GM18870 (cell line): ENCODE measurements at regions not wholly inside any gene's neighbourhood (a gene's known extent, or its start where the extent isn't known, plus 50 kb on each side); places are given as distances from the start of the nearest gene placed in this dataset.
"Not testable (repeated sequence)": the region's sequence is repeated elsewhere in the genome, so short reads cannot be mapped to it uniquely, and the experiment has no call there.

Experiments
- ATAC-seq: cut with Tn5 transposase; IDR thresholded peaks from one replicate; pipeline ENCODE4 v1.9.1; 2021; ENCODE audit warnings: moderate library complexity; ENCODE audit not compliant: unreplicated experiment

DNA sequence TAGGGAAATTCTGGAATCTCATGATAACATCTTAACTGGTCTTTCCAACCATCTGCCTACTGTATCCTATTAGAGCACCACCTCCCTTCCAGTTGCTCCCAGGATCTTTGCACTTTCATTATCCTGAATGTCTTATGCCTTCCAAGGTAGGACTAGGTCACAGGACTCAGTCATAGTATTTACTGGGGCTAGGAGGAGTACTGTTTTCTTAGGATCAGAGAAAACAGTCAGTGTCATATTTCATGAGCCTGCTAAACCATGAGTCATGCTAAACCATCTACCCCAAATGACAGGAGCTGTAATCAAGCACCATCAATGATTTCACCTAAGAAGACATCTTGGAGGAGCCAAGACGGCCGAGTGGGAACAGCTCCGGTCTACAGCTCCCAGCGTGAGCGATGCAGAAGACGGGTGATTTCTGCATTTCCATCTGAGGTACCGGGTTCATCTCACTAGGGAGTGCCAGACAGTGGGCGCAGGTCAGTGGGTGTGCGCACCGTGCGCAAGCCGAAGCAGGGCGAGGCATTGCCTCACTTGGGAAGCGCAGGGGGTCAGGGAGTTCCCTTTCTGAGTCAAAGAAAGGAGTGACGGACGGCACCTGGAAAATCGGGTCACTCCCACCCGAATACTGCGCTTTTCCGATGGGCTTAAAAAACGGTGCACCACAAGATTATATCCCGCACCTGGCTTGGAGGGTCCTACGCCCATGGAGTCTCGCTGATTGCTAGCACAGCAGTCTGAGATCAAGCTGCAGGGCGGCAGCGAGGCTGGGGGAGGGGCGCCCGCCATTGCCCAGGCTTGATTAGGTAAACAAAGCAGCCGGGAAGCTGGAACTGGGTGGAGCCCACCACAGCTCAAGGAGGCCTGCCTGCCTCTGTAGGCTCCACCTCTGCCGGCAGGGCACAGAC, 1439.2 kb upstream of the ACVR2A start:
- not testable (repeated sequence) for ATAC-seq

DNA sequence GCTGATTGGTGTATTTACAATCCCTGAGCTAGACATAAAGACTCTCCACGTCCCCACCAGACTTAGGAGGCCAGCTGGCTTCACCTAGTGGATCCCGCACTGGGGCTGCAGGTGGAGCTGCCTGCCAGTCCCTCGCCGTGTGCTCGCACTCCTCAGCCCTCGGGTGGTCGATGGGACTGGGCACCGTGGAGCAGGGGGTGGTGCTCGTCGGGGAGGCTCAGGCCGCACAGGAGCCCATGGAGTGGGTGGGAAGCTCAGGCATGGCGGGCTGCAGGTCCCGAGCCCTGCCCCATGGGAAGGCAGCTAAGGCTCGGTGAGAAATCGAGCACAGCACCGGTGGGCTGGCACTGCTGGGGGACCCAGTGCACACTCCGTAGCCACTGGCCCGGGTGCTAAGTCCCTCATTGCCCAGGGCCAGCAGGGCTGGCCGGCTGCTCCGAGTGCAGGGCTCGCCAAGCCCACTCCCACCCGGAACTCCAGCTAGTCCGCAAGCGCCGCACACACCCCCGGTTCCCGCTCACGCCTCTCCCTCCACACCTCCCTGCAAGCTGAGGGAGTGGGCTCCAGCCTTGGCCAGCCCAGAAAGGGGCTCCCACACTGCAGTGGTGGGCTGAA, 1441.2 kb upstream of the ACVR2A start:
- not testable (repeated sequence) for ATAC-seq

DNA sequence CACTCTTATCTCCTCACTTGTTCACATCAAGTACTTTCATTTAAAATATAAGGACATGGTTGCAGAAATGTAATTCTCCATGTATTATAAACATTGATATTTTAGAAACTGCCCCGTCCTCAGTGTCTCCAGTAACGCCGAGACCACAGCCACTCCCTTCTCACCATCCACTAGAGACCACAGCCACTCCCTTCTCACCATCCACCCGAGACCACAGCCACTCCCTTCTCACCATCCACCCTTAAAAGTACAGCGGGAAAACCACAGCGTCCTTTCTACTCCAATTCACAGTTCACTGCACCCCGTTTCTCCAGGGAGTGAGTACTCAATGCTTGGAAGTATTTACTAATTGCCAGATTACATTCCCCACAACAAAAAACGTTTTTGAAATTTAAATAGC, 1452.2 kb upstream of the ACVR2A start:
- no peak for ATAC-seq

DNA sequence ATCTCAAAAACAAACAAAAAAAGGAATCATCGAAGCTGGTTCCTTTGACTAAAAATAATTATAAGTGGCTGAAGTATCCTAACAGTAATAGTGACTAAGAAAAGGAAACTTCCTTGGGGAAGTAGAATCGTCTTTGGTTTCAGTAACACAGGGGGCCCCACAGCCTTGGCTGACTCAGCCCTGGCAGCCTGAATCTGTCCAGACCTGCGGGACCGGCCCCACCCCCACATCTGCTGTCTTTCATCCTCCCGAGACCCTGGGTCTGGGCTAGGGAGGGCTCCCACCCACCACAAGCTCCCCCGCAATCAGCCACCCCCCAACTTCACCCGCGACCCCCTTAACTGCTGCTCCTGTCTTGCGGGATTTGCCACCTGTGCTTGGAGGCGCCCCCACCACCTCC, 1452.6 kb upstream of the ACVR2A start:
- ATAC-seq = no peak

DNA sequence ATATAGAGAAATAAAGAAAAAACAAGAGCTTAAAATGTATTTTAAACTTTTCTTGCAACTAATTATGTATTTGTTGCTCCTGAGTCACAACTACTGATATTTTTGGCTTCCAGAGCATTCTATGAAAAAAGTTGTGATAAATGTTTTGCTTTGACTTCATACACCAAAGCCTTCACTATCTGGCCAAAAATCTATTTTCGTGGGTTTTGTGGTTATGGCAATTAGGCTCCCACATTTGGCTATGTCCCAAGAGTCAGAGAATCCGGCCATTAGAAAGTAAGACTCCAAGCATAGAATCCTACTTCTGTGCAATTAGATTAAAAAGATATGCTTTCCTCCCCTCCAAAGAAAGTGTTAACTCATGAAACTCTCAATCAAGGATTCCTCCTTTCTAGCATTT, 1456.1 kb upstream of the ACVR2A start:
- no peak for ATAC-seq

DNA sequence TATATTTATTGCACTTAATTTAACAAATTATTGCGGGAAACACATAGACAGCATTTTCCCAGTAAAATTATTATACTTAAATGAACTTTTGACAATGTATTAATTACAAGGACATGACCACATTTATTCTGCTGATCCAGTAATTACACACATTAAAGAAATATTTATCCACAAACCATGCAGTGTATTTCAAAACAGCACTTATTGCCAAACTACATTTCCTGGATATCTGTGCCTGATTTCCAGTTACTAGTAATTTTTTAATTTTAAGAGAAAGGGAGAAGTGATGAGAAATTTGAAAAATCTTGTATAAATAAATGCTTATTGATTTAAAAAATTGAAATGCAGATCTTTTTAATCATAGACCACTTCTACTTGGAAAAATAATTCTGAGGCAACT, 1458.7 kb upstream of the ACVR2A start:
- no peak for ATAC-seq

DNA sequence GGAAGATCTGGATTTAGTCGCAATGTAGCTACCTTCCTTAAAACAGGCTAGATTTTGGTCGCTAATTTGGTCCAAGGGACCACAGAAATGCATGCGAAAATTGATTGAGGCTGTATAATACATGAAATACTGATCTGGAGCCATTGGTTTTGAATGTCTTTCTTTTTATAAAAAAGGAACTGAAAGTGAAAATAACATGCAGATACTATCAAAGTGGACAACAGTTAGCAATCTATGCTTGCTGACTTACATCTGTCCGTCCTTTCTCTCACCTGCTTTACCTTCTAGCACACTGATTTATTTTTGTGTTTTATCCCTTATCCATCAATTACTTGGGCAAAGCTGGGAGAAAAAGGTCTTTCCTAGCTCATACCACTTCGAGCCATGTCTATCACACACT, 1459.8 kb upstream of the ACVR2A start:
- ATAC-seq = peak; percentile 62

DNA sequence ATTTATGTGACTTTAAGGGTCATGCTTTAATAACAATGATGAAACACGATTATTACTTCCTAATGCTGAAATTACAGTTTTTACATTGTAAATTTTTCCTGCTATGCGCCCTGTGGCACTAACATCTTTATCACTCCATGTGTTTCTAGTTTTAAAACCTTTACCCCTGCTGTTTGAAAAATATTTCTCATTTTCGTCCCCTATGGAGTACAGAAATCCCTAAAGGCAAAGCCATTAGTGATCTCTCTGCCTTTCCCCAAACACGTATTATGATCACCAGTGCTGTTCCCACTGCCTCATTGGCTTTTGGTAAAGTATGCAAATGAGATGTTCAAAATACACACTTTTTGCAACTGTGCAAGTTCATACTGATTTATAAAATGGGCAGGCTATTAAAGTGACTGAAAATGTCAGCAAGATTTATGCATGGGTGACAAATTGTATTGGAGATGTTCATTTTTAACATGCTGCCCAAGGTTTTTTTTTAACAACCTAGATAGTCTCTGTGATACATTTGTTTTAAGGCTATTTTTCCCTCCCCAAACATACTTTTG, 1468.2 kb upstream of the ACVR2A start:
- ATAC-seq = no peak

DNA sequence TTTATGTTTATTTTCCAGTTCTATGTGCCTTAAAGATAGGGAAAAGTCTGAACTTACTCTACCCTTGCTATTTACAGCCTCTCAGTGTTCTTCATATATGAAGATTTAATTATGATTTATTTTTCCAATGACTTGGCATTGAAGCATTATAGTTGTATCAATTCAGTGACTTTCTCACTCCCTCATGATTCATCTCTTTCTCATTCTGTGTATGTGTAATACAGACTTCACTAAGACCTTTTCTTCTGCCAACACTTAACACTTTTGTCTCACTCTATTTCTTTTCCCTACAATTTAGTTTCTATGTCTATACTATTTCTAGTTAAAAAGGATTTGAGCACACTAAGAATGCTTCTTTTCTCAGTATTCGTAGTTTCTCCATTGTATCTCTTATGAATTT, 1470.3 kb upstream of the ACVR2A start:
- no peak for ATAC-seq

DNA sequence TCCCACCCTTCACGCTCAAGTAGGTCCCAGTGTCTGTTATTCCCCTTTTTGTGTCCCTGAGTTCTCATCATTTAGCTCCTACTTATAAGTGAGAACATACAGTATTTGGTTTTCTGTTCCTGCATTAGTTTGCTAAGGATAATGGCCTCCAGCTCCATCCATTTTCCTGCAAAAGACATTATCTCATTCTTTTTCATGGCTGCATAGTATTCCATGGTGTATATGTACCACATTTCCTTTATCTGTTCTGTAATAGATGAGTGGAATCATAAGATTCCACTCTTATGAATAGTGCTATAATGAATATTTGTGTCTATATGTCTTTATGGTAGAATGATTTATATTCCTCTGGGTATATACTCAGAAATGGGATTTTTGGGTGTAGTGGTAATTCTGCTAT, 1473.5 kb upstream of the ACVR2A start:
- not testable (repeated sequence) for ATAC-seq

DNA sequence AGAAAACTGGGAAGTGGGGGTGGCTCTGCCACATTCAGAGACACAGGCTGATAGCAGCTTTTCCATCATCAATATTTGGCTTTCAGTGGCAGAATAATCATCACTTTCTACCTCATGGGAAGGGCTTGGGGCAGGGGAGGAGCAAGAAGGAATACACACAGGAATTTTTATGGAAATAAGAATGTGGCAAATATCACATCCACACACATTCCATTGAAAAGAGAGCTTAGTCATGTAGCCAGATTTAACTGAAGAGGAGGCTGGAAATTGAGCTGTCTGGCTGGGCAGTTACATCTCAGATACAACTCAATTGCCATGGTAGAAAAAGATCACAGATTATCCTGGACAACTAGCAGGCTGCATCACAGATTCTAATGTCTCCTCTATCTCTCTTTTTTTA, 1474.0 kb upstream of the ACVR2A start:
- ATAC-seq = no peak

DNA sequence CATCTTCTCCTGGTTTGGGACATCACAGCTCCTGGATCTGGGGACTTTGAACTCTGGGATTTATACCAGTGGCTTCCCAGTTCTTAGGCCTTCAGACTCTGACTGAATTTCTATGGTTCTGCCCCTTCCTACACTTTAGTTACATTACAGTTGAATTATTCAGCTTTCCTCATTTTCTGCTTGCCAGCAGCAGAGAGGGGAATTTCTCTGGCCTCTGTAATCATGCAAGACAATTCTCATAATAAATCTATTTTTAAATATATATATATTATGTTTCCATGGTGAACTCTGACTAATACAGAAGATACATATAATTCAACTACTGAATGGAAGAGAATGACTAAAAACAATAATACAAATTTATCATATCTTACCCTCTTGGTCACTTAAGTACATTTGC, 1478.6 kb upstream of the ACVR2A start:
- no peak for ATAC-seq

DNA sequence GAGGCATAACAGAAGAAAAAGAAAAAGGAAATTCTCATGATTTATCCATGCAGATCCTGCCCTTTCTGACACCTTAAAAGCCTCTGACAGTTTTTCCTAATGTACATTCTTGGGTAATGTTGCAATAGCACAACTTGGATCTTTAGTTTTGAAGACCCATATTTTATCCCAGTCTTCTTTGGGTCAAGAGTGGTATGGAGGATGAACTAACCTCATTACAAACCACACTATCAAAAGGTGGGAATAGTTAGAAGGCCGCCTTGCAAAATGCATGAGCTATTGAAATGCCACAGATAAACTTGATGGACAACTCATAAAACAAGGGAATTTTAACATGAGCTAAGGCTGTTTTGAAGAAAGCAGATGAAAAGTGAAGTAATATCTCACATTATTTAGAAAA, 1479.8 kb upstream of the ACVR2A start:
- ATAC-seq = no peak

DNA sequence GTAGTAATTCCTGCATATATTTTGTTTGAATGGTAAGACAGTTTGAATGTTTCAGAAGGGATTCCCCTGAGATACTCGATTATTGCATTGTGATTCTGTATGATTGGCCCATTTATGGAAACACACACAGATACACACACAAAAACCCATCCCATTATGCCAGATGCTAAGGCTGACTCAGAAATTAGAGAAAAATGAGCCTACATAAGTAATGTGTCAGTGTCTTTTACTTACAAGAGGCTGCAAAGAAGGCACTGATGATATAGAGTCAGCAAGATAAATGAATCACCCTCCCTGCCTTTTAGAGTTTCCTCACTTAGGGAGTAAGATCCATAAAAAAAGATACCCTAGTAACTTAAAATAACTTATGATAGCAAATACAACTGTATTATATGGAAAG, 1481.1 kb upstream of the ACVR2A start:
- ATAC-seq = no peak

DNA sequence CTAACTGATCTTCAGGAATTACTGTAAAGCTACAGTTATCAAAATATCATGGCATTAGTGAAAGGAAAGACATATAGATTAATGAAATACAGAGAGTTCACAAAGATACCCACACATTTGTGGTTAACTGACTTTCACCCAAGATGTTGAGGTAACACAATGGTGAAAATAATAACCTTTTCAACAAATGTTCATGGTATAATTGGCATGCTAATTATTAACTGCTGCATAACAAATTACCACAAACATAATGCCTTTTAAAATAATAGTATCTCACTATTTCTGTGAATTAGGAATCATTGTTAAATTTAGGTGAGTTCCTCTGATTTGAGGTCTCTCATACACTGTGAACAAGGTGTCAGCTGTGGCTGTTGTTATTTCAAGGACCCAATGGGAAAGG, 1493.1 kb upstream of the ACVR2A start:
- no peak for ATAC-seq

DNA sequence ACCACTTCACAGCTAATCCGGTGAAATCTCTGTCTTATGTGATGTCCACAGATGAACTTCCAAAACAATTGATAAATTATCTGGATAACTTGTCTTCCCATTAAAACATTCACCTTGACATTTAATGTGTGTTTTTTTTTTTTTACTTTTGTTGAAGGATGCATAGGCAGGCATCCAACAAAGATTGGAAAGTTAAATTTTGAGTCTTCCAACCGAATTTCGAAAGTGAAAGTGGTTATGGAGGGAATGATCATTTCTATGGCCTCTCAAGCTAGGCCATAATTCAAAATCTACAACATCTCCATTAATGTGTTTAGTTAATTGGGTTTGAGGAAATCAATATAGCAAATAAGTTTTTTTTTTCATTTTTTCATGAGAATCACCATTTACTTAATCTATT, 1495.5 kb upstream of the ACVR2A start:
- ATAC-seq = no peak

DNA sequence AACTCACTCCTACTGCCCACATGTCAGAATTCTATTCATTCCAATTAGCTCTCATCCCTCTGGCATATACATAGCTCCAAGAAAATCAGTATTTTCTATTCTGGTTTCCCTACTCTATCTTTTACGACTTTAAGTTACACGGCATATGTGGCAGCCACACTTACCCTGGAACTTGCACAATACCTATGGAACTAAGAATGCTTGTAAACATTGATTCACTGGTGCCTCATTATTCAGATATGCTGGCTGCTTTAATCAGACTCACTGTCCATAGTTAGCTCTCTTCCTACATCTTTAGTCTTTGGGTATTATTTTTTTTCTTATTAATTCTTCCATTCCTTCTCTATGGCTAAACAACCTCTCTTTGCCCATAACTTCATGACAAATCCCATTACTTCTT, 1519.9 kb upstream of the ACVR2A start:
- no peak for ATAC-seq

DNA sequence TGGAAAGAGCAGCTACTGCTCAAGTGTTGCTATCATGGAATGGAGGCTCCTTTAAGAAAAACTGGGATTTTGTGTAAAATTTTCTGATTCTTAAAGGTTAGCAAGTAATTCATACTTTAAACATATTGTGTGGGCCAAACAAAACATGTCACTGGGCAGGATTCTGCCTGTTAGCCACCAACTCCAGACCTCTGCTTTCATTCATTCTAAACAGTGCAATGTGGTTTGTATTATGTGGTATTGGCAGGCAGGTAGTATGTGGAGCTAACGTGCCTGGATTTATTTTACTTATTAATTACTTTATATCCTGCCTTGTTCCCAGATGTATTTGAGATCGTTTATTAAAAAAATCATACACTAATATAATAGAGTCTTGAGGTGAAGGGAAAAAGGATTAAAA, 1521.3 kb upstream of the ACVR2A start:
- no peak for ATAC-seq

DNA sequence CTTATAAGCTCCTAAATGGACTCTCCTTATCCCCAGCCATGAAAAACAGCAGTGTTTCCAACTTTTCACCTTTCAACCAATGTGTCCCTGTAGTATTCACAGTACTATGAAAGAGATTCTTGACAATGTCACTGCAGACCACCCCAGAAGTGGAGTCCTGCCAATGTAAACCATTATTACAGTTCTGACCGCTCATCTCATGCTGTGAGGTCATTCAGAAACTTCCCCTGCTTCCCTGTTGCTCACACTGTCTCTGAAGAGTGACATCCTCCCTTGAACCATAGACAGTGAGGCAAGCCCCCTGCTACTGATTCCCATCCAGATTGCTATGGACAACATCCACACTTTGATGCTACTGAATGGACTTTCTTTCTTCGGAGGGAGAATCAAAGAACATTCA, 1523.7 kb upstream of the ACVR2A start:
- ATAC-seq = no peak

DNA sequence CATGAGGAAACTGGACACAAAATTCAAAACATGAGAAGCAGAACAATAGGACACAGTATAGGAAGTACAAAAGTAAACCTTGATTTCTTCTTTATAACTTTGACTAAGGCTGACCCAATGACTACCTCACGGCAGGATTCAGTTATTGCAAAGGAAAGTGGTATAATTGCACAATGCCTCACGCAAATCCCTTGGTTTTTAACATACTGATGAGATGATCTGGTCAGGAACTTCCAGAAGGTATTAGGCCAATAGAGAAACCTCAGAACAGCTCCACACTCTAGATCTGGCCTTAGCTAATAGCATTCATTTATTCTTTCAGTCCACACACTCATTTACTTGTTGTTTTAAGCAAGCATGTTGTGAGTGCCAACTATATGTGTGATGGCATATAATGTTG, 1526.9 kb upstream of the ACVR2A start:
- no peak for ATAC-seq

DNA sequence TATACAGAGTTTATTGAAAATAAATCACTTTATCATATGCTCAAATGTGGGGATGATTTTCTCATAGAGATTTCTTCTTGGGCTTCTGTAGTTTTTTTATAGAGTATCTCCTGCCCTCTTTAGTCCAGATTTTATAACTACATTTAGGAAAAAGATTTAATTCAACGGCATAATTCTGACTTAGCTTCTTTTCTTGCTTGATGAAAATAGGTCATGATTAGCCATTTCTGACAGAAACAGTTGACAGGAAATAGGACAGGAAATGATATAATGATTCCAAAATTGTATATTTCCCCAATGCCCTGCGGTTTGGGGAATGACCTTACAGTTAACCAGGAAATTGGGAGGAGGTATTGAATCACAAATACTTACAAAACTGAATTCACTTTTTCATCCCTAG, 1531.9 kb upstream of the ACVR2A start:
- no peak for ATAC-seq

DNA sequence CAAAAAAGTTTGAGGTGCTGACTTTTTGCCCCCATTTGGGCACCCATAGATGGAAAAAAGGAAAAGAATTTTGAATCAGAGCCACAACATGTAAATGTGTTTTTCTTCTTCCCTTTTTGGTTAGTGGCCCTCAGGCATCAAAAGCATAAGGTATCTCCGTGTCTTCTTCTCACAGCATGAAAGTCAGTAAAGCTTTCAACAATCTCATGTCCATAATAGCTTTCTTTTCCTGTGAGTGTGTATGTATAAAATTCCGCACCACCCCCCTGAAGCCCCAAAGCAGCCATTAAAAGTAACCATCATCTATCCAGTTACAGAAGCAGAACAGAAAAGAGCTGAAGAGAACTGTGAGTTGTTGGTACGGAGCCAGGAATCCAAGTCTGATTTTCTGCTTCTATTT, 1539.7 kb upstream of the ACVR2A start:
- no peak for ATAC-seq
